Nucleus accumbens (tissue), 56 donors: ENCODE measurements at regions not wholly inside any gene's neighbourhood (a gene's known extent, or its start where the extent isn't known, plus 50 kb on each side); places are given as distances from the start of the nearest gene placed in this dataset.

Source experiments
- DNase-seq, 56 donors: peaks; one replicate each; lab custom pipeline; 2025; lab: John Stamatoyannopoulos, UW

- no peak for DNase-seq
Measured at GRCh38 chr14:89614009-89614691, 197.1 kb upstream of the FOXN3 start.

GRCh38 chr14:89613260-89614008 is 196.4 kb upstream of the FOXN3 start:
- no peak for DNase-seq

- no peak for DNase-seq
Measured at GRCh38 chr14:89609500-89610100, 192.6 kb upstream of the FOXN3 start.

GRCh38 chr14:89607453-89607852 is 190.4 kb upstream of the FOXN3 start:
- DNase-seq: no peak

GRCh38 chr14:89603938-89604480 is 187.0 kb upstream of the FOXN3 start:
- no peak for DNase-seq

GRCh38 chr14:89600950-89601826 is 184.2 kb upstream of the FOXN3 start:
- DNase-seq: no peak

- DNase-seq: no peak
Measured at GRCh38 chr14:89600029-89600428, 183.0 kb upstream of the FOXN3 start.

- no peak for DNase-seq
Measured at GRCh38 chr14:89598548-89599186, 181.6 kb upstream of the FOXN3 start.

- DNase-seq: no peak
Measured at GRCh38 chr14:89592961-89593360, 175.9 kb upstream of the FOXN3 start.

GRCh38 chr14:89589400-89590118 is 172.5 kb upstream of the FOXN3 start:
- peak in 10 of 56 donors; percentile 6 to 34 (median 13) for DNase-seq

- no peak for DNase-seq
Measured at GRCh38 chr14:89588840-89589296, 171.8 kb upstream of the FOXN3 start.

- no peak for DNase-seq
Measured at GRCh38 chr14:89588016-89588415, 171.0 kb upstream of the FOXN3 start.

GRCh38 chr14:89587136-89587420 is 170.0 kb upstream of the FOXN3 start:
- DNase-seq: no peak

GRCh38 chr14:89586258-89587135 is 169.5 kb upstream of the FOXN3 start:
- DNase-seq: no peak

- DNase-seq: no peak
Measured at GRCh38 chr14:89578156-89578555, 161.1 kb upstream of the FOXN3 start.

- no peak for DNase-seq
Measured at GRCh38 chr14:89576960-89577359, 159.9 kb upstream of the FOXN3 start.

- no peak for DNase-seq
Measured at GRCh38 chr14:89576145-89576927, 159.3 kb upstream of the FOXN3 start.
